ENCODE measurements at regions not wholly inside any gene's neighbourhood (a gene's known extent, or its start where the extent isn't known, plus 50 kb on each side); places are given as distances from the start of the nearest gene placed in this dataset.

DNA sequence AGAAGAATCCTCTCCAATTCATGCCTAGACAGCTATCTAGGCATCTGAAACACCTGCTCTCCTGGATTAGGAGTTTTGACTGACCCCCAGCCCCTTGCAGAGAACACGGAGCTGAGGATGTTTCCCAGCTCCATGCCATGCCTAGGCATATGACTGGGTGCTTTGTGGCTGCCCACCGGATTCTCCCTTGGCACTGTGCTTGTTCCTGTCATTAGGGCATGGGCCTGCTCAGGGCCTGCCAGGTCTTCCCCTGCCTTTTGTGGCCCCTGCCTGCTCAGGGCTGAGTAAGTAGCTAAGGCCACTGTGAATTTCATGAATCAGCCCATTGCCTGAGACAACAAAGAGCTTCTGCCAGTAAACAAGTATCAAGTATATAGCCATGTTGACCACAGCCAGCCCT is 867.4 kb downstream of the TECRL start:
- TF ChIP-seq POLR2A (IDR thresholded peaks at IDR 0.05) = no peak
- TF ChIP-seq, protein P1, sequence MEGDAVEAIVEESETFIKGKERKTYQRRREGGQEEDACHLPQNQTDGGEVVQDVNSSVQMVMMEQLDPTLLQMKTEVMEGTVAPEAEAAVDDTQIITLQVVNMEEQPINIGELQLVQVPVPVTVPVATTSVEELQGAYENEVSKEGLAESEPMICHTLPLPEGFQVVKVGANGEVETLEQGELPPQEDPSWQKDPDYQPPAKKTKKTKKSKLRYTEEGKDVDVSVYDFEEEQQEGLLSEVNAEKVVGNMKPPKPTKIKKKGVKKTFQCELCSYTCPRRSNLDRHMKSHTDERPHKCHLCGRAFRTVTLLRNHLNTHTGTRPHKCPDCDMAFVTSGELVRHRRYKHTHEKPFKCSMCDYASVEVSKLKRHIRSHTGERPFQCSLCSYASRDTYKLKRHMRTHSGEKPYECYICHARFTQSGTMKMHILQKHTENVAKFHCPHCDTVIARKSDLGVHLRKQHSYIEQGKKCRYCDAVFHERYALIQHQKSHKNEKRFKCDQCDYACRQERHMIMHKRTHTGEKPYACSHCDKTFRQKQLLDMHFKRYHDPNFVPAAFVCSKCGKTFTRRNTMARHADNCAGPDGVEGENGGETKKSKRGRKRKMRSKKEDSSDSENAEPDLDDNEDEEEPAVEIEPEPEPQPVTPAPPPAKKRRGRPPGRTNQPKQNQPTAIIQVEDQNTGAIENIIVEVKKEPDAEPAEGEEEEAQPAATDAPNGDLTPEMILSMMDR (IDR thresholded peaks at IDR 0.05) = no peak
- TF ChIP-seq EP300 (IDR thresholded peaks at IDR 0.05) = no peak
